ENCODE measurements at regions not wholly inside any gene's neighbourhood (a gene's known extent, or its start where the extent isn't known, plus 50 kb on each side); places are given as distances from the start of the nearest gene placed in this dataset.

DNA sequence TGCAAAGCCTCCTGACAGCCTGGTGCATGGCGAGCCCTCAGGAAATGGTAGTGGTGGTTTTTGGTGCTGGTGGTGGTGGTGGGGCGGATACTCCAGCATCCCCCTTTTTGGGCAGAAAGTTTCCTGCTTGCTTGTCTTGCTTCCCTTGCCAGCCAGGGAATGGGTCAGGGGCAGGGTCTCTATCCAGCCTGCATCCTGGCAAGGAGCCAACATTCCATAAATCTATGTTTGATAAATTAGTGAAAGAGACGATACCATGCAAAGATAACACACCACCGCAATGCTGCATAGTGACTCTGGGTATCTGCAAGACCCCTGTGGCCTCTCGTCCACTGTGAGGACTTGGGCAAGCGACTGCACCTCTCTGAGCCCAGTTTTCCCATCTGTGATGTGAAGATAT, 246.2 kb downstream of the LRFN2 start:
- H3K27me3 ChIP-seq (ENCODE audit: control insufficient read depth, insufficient read depth, low read length) = peaks cover 3% of the 10 kb centered on the region
- no peak overlapping the region for H2AFZ ChIP-seq
- H3K4me3 ChIP-seq (ENCODE audit: low read depth, low read length) = no peak overlapping the region
- no peaks in the 10 kb centered on the region for H3K36me3 ChIP-seq (ENCODE audit: control insufficient read depth, insufficient read depth, low read length)
- TF ChIP-seq, protein P1, sequence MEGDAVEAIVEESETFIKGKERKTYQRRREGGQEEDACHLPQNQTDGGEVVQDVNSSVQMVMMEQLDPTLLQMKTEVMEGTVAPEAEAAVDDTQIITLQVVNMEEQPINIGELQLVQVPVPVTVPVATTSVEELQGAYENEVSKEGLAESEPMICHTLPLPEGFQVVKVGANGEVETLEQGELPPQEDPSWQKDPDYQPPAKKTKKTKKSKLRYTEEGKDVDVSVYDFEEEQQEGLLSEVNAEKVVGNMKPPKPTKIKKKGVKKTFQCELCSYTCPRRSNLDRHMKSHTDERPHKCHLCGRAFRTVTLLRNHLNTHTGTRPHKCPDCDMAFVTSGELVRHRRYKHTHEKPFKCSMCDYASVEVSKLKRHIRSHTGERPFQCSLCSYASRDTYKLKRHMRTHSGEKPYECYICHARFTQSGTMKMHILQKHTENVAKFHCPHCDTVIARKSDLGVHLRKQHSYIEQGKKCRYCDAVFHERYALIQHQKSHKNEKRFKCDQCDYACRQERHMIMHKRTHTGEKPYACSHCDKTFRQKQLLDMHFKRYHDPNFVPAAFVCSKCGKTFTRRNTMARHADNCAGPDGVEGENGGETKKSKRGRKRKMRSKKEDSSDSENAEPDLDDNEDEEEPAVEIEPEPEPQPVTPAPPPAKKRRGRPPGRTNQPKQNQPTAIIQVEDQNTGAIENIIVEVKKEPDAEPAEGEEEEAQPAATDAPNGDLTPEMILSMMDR (IDR thresholded peaks at IDR 0.05) = no peak
- H3K9me3 ChIP-seq (ENCODE audit: control insufficient read depth, low read length) = no peaks in the 10 kb centered on the region
- H3K79me2 ChIP-seq = no peaks in the 10 kb centered on the region
- H3K4me1 ChIP-seq = no peaks in the 10 kb centered on the region
- H3K9ac ChIP-seq = no peak overlapping the region
- no peak overlapping the region for H3K27ac ChIP-seq
- H3K4me2 ChIP-seq (ENCODE audit: low read length) = no peak overlapping the region

DNA sequence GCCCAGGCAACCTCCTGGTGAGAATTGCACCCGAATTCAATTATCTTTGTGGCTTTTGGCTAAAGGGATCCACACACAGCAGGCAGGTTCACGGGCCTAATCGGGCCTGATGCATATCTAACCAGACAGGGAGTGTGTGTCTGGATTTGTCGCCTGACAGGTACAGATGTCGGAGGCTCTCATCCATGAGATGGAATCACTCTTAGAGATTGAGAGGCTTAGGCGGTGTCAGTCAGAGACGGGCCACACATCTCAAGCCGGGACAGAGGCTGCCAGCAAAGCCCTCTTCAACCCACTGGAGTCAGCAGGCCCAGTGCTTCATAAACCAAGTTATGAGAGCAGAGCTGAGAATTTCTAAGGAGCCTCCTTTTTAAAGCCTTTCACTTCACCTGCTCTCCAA, 247.0 kb downstream of the LRFN2 start:
- Histone ChIP-seq H3K79me2 (no peaks in the 10 kb centered on the region), H3K4me1 (no peaks in the 10 kb centered on the region), H3K27me3 (ENCODE audit: control insufficient read depth, insufficient read depth, low read length) (peaks cover 3% of the 10 kb centered on the region), H2AFZ (no peak overlapping the region), H3K4me2 (ENCODE audit: low read length) (no peak overlapping the region), H3K27ac (no peak overlapping the region), H3K4me3 (ENCODE audit: low read depth, low read length) (no peak overlapping the region), H3K9ac (no peak overlapping the region), H3K9me3 (ENCODE audit: control insufficient read depth, low read length) (no peaks in the 10 kb centered on the region), H3K36me3 (ENCODE audit: control insufficient read depth, insufficient read depth, low read length) (no peaks in the 10 kb centered on the region)
- TF ChIP-seq, protein P1 (IDR thresholded peaks at IDR 0.05) = no peak

DNA sequence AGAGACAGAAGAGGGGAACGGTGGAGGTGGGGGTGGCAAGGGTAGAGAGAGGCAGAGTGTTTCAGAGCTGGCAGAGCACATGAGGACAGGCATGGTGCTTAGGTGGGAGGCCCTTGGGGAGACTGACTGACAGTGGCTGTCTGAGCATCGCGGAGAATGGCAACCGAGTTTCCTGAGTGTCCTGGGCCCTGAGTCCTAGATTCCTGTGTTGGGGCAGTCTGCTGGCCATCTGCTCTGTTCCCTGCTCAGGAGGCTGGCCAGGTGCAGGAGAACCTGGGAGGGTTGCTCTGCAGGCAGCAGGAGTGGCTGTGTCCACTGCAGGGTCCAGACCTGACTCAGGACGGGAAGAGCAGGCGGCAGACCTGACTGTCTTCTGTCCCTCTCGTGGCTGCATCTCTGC, 248.9 kb downstream of the LRFN2 start:
- Histone ChIP-seq H3K4me2 (ENCODE audit: low read length) (no peak overlapping the region), H3K9me3 (ENCODE audit: control insufficient read depth, low read length) (no peaks in the 10 kb centered on the region), H3K4me1 (no peaks in the 10 kb centered on the region), H3K9ac (no peak overlapping the region), H3K4me3 (ENCODE audit: low read depth, low read length) (no peak overlapping the region), H3K27ac (no peak overlapping the region), H3K79me2 (no peaks in the 10 kb centered on the region), H2AFZ (no peak overlapping the region), H3K27me3 (ENCODE audit: control insufficient read depth, insufficient read depth, low read length) (peaks cover 3% of the 10 kb centered on the region), H3K36me3 (ENCODE audit: control insufficient read depth, insufficient read depth, low read length) (no peaks in the 10 kb centered on the region)
- TF ChIP-seq, protein P1 (IDR thresholded peaks at IDR 0.05) = no peak

DNA sequence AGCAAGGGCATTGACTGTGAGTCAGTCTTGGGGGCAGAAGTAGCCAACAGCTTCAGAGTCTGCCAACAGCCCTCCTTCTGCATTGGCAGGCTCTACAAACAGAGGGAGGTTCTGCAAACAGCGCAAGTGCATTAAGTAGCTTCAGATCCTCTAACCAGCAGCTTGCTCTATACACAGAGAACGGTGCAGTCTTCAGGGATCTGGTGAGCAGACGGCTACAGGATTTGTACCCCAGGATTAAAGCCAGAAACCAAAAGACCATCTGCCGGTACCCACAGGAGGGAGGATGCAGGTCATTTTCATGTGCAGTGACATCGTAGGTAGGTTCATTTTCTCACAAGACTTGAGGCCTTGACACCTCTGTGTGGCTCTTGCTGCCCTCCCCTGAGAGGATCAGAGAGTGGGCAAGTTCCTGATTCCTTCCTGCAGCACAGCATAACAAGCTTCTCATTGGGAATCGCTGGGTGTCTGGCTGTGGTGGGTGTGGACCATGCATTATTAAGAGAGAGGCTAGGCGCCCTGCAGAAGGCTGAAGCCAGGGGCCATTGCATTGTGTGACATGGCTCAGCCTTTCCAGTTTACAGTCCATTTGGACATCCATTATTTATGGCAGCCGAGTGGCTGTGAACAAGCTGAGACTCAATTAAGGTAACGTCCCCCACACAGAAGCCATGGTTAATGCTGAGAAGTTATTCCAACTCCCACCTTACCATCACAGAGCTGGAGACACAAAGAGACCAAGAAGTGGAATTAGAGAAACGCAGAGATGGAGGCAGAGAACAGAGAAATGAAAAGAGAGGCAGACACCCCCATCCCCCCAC, 250.0 kb downstream of the LRFN2 start:
- Histone ChIP-seq H3K9me3 (ENCODE audit: control insufficient read depth, low read length) (no peaks in the 10 kb centered on the region), H3K36me3 (ENCODE audit: control insufficient read depth, insufficient read depth, low read length) (no peaks in the 10 kb centered on the region), H2AFZ (no peak overlapping the region), H3K27ac (no peak overlapping the region), H3K4me3 (ENCODE audit: low read depth, low read length) (no peak overlapping the region), H3K27me3 (ENCODE audit: control insufficient read depth, insufficient read depth, low read length) (peaks cover 3% of the 10 kb centered on the region), H3K4me2 (ENCODE audit: low read length) (no peak overlapping the region), H3K9ac (no peak overlapping the region), H3K79me2 (no peaks in the 10 kb centered on the region), H3K4me1 (no peaks in the 10 kb centered on the region)
- TF ChIP-seq, protein P1 (IDR thresholded peaks at IDR 0.05) = no peak

DNA sequence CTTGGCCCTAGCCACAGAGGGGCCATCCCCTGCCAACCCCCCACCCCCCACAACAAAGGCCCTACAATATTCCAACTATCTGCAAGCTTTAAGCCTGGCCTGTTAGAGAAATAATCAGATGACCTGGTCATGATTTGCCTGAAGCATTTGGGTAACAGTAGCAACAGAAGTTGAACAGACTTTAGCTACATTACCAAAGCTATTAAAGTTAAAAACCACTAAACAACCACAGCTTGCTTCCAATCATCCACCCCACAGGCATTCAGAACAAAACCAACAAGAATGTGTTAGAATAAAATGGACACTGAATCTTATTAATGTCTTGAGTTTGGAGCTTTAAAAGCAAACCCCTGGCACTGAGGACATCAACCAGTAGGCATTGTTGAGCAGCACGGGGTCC, 250.9 kb downstream of the LRFN2 start:
- TF ChIP-seq, protein P1 (IDR thresholded peaks at IDR 0.05) = no peak
- Histone ChIP-seq H3K27me3 (ENCODE audit: control insufficient read depth, insufficient read depth, low read length) (peaks cover 3% of the 10 kb centered on the region), H3K79me2 (no peaks in the 10 kb centered on the region), H3K36me3 (ENCODE audit: control insufficient read depth, insufficient read depth, low read length) (no peaks in the 10 kb centered on the region), H3K4me3 (ENCODE audit: low read depth, low read length) (no peak overlapping the region), H3K4me1 (no peaks in the 10 kb centered on the region), H3K4me2 (ENCODE audit: low read length) (no peak overlapping the region), H2AFZ (no peak overlapping the region), H3K9me3 (ENCODE audit: control insufficient read depth, low read length) (no peaks in the 10 kb centered on the region), H3K27ac (no peak overlapping the region), H3K9ac (no peak overlapping the region)

Data from parathyroid adenoma (tissue), 2 donors.